Rectal smooth muscle tissue (tissue), 1 donor: ENCODE measurements at regions not wholly inside any gene's neighbourhood (a gene's known extent, or its start where the extent isn't known, plus 50 kb on each side); places are given as distances from the start of the nearest gene placed in this dataset.
"Not testable (repeated sequence)": the region's sequence is repeated elsewhere in the genome, so short reads cannot be mapped to it uniquely, and the experiment has no call there.

ENCODE experiments used
- H3K27ac ChIP-seq: one replicate; pipeline ENCODE4 v1.7.0; 2013; ENCODE audit warnings: low read depth, low read length, inconsistent platforms
- H3K27me3 ChIP-seq: one replicate; pipeline ENCODE4 v1.7.0; 2013; ENCODE audit warnings: low read length; ENCODE audit not compliant: control insufficient read depth, insufficient read depth
- H3K36me3 ChIP-seq: one replicate; pipeline ENCODE4 v1.7.0; 2013; ENCODE audit warnings: low read length; ENCODE audit not compliant: control insufficient read depth, insufficient read depth
- H3K4me1 ChIP-seq: one replicate; pipeline ENCODE4 v1.7.0; 2013; ENCODE audit warnings: low read length; ENCODE audit not compliant: control insufficient read depth, insufficient read depth
- H3K4me3 ChIP-seq: one replicate; pipeline ENCODE4 v1.7.0; 2013; ENCODE audit warnings: low read length
- H3K9ac ChIP-seq: one replicate; pipeline ENCODE4 v1.7.0; 2013; ENCODE audit warnings: low read length

DNA sequence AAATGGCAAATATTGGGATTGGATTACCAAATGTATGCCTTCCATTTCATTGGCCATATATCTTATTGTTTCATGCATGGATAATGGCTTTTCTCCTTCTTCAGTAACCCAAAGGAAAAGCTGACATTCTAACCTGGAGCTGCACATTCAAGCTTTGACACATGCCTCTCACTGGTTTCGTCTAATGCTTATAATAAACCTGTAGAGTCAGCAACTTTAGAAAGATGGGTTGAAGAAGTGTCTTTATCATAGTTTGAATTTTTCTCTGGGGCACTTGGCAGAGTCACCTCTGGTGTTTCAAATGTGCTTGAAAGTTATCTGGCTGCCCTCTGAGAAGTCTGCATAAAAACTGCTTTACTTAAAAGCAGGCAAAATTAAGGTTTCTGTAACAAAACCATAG lies 55.4 kb upstream of the GOLGA8A start:
- Histone ChIP-seq H3K27me3 (peaks cover 10% of the 10 kb centered on the region), H3K4me1 (no peaks in the 10 kb centered on the region), H3K9ac (no peak overlapping the region), H3K36me3 (no peaks in the 10 kb centered on the region), H3K4me3 (no peak overlapping the region), H3K27ac (no peak overlapping the region)

DNA sequence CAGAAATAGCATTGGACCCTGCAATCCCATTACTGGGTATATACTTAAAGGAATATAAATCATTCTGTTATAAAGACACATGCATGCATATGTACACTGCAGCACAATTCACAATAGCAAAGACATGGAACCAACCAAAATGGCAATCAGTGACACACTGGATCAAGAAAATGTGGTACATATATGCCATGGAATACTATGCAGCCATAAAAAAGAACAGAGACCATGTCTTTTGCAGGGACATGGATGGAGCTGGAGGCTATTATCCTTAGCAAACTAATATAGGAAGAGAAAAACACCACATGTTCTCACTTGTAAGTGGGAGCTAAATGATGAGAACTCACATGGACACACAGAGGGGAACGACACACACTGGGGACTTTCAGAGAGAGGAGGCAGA lies 53.9 kb upstream of the GOLGA8A start:
- H3K4me1 ChIP-seq, H3K36me3 ChIP-seq, H3K27ac ChIP-seq, H3K9ac ChIP-seq, H3K4me3 ChIP-seq, H3K27me3 ChIP-seq: not testable (repeated sequence)

DNA sequence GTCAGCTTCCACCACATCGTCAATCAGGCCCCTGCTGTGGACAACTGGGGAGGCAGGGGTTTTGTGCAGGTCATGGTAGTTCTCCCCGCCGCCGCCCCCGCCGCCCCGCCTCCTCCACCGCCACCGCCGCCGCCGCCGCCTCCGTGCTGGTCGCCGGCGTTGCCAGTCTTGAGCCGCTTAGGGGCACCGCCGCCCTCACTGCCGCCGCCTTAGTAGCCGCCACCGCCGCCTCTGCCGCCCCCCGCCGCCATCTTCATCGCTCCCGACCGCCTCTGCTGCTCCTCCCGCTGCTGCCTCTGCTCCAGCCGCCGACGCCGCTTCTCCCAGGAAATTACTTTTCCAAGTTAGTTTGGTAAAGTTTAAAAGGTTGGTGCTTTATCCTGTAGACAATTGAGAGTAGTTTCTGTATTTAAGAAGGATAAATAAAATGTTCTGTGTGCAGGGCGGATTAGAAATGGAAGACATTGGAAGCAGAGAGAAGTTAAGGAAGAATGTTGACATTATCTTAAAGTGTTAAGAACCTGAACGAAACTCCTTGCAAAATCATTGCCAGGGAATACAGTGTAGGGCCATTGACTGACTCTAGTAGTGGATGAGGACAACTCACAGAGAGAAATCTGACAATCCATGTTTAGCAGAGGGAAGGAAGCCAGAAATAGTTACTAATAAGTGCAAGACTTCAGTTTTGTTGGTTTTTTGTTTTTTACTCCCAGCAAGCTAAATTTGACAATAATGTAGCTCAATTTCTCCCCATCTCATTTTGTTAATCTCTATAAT lies 53.0 kb upstream of the GOLGA8A start:
- Histone ChIP-seq H3K9ac (no peak overlapping the region), H3K4me3 (no peak overlapping the region), H3K27me3 (peaks cover 10% of the 10 kb centered on the region)

GRCh38 chr15:34488973-34489959 lies 51.7 kb upstream of the GOLGA8A start:
- not testable (repeated sequence) for H3K9ac ChIP-seq, H3K36me3 ChIP-seq, H3K27ac ChIP-seq, H3K27me3 ChIP-seq, H3K4me3 ChIP-seq, H3K4me1 ChIP-seq

More for the DNA sequence above, 53.0 kb upstream of the GOLGA8A start:
- H3K27ac ChIP-seq: no peak overlapping the region
- no peaks in the 10 kb centered on the region for H3K4me1 ChIP-seq
- no peaks in the 10 kb centered on the region for H3K36me3 ChIP-seq
